ENCODE measurements at regions not wholly inside any gene's neighbourhood (a gene's known extent, or its start where the extent isn't known, plus 50 kb on each side); places are given as distances from the start of the nearest gene placed in this dataset.

GRCh38 chr7:41517771-41518170 is 185.1 kb downstream of the INHBA start:
- DNase-seq: no peak

GRCh38 chr7:41508755-41509154 is 194.1 kb downstream of the INHBA start:
- DNase-seq: no peak

- no peak for DNase-seq
These were observed 195.1 kb downstream of the INHBA start for GRCh38 chr7:41507686-41508268.

GRCh38 chr7:41504214-41504980 is 198.5 kb downstream of the INHBA start:
- no peak for DNase-seq

GRCh38 chr7:41503438-41503837 is 199.5 kb downstream of the INHBA start:
- no peak for DNase-seq

GRCh38 chr7:41501466-41501865 is 201.4 kb downstream of the INHBA start:
- no peak for DNase-seq

- DNase-seq: no peak
These were observed 201.9 kb downstream of the INHBA start for GRCh38 chr7:41501006-41501405.

- DNase-seq: no peak
These were observed 210.3 kb downstream of the INHBA start for GRCh38 chr7:41492603-41493002.

GRCh38 chr7:41491883-41492471 is 210.9 kb downstream of the INHBA start:
- DNase-seq: no peak

- no peak for DNase-seq
These were observed 211.6 kb downstream of the INHBA start for GRCh38 chr7:41491308-41491707.

- no peak for DNase-seq
These were observed 213.0 kb downstream of the INHBA start for GRCh38 chr7:41489885-41490284.

GRCh38 chr7:41487229-41487940 is 215.5 kb downstream of the INHBA start:
- no peak for DNase-seq

GRCh38 chr7:41481353-41481752 is 221.5 kb downstream of the INHBA start:
- no peak for DNase-seq

- no peak for DNase-seq
These were observed 224.7 kb downstream of the INHBA start for GRCh38 chr7:41478187-41478586.

GRCh38 chr7:41476460-41476803 is 226.5 kb downstream of the INHBA start:
- no peak for DNase-seq

- DNase-seq: no peak
These were observed 227.0 kb downstream of the INHBA start for GRCh38 chr7:41475801-41476459.

- no peak for DNase-seq
These were observed 230.3 kb downstream of the INHBA start for GRCh38 chr7:41472427-41473125.

GRCh38 chr7:41470081-41470480 is 232.8 kb downstream of the INHBA start:
- no peak for DNase-seq

- no peak for DNase-seq
These were observed 235.3 kb downstream of the INHBA start for GRCh38 chr7:41467596-41467995.

GRCh38 chr7:41466760-41467384 is 236.0 kb downstream of the INHBA start:
- DNase-seq: no peak

GRCh38 chr7:41465571-41465970 is 237.3 kb downstream of the INHBA start:
- DNase-seq: no peak

Measured in activated CD4-positive, alpha-beta T cell treated with anti-CD3 and anti-CD28 coated beads, Interleukin-2, amount 50 U/mL, for 48 hours (primary cell).